Endometrium (tissue), 2 donors: ENCODE measurements at regions not wholly inside any gene's neighbourhood (a gene's known extent, or its start where the extent isn't known, plus 50 kb on each side); places are given as distances from the start of the nearest gene placed in this dataset.
"Not testable (repeated sequence)": the region's sequence is repeated elsewhere in the genome, so short reads cannot be mapped to it uniquely, and the experiment has no call there.

Experiments
- FAIRE-seq: peaks from 2 replicates; lab custom pipeline; 2012; peaks lifted over from hg19 to GRCh38; lab: Jason Lieb, UNC
- donor health status: control.
- donor health status: control.

DNA sequence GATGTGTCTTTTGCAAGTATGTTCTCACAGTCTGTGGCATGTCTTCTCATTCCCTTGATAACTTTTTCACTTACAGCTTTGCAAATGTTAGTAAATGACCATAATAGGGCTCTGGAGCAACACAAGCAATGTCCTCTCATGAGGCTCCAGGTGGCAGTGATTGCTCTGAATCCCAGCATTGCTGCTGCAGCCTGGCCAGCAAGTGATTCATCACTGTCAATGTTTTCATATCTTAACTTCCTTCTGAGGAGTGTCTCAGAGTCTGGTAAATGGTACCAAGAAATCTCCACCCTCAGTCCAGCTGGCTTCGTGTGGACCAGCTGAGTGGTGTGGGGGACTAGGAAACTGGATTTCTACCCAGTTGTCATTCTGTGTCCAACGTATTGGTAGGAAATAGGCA is 139.6 kb downstream of the MYLK4 start:
- FAIRE-seq = no peak

DNA sequence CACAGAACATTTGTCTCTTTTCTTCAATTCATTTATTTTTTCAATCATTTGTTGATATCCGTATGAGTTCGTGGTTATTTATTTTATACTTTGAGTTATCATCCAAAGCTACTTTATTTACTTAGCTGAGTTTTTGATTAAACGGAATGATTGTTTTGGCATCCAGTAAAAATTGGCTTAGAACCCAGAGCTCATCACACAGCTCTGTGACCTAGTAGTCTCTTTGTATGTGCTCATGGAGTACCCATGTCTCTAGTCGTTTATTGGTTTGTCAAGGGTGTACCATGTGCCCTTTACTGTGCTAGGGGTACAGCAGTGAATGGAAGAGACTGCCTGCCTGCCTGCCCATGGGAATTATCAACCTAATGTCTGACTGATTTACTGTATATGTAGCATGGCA is 142.2 kb downstream of the MYLK4 start:
- no peak for FAIRE-seq

DNA sequence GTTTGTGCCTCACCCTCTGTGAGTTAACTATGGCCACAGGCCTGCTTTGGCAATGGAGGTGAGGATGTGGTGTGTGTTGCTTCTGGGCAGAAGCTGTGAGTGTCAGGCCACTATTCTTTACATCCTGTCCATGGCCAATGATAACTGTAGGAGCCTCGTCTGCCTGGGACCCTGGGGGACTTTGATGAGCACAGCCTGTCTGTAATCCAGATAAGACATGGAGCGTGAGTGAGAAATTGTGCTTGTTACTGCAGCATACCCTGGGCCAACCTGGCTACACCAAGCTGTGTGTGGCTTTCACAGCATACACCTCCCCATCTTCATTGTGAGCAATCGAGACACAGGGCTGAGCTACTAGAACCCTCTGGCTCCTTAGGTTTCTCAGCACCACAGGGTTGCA is 150.4 kb downstream of the MYLK4 start:
- no peak for FAIRE-seq

DNA sequence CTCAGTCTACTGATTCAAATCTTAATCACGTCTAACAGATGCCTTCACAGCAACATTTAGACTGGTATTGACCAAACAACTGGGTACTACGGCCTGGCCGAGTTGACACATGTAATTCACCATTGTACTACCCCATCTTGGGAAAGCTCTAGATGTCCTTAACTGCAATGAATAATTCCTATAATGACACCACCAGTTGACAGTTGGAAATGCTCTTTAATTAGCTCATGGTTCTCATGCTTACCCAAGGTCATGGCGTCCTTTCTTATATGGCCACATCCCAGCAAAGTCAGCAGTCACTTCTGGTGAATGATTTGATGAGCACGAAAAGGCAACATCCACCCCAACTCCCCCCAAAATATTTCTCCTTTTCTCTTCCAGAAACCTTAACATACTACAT is 150.9 kb downstream of the MYLK4 start:
- FAIRE-seq = no peak

DNA sequence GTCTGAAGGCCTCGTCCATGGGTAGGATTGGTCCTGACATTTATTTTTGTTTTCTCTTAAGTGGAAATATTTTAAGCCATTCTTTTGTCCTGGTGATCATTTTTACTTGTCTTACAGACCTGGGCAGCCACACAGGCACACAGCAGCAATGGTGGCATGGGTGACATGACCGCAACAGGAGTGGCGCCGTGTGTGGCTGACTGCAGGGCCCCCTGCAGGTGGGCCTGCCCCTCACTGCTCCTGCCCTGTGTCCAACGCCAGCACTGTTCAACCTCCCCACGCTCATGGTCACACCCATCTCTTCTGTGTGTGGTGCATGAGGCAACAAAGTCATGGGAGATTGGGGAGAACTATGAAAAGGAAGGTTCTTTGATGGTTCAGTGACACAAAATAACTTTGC is 151.9 kb downstream of the MYLK4 start:
- FAIRE-seq = no peak

DNA sequence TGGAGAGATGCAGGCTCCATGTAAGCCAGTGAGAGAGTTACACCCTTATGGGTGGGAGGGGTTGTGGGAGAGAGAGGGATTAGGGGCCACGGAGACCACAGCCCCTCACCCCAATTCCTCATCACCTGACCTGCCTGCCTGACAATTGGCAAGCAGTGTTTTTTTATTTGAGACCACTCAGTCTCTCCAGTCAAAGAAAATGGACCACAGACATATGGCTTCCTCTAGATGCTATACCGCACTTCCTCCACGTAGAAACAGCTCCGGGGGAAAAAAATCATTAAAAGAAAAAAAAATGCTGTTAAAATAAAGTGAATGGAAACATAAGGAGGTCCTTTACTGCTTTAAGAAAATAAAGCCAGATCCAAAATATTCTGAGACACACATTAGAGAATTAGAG is 152.7 kb downstream of the MYLK4 start:
- no peak for FAIRE-seq

DNA sequence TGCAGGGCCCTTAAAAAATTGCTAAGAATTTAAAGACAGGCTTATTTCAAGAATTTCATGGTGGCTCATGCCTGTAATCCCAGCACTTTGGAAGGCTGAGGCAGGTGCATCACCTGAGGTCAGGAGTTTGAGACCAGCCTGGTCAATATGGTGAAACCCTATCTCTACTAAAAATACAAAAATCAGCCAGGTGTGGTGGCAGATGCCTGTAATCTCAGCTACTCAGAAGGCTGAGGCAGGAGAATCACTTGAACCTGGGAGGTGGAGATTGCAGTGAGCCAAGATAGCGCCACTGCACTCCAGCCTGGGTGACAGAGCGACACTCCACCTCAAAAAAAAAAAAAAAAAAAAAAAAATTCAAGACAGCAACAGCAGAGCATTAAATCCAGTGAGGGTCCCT is 153.3 kb downstream of the MYLK4 start:
- FAIRE-seq = not testable (repeated sequence)

DNA sequence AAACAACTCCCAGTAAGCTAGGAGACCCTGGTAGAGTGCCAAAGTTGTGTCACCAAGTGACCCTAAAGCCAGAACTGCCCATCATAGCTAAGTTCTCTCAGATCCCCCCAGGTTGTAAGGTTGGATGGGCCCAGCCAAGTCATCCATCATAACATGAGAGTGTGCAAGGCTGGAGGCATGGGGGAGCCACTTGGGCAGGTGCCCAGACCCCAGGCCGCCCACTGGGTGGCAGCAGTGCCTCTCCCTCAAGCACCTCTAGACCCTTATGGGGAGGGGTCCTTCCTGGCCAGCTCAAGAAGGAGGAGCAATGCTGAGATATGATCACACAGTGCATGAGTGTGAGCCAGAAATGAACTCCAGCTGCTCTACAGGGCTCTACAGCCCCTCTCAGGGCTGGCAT is 154.5 kb downstream of the MYLK4 start:
- FAIRE-seq = no peak

DNA sequence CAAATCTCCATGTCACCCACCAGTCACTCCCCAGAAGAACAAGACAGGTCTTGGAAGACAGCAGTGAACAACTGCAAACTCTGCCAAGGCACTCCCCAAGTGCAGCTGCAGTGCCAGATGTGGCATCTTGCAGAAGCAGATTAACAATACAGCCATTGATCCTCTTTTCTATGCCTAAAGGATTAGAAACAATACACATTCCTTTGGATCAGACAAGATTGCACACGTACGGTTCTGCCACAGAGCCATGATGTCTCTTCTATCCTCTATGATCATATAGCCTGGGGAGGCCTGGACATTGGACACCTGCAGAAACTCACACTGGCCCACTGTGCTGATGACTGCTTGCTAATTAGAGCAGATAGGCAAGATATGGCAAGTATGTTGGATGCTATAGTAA is 155.9 kb downstream of the MYLK4 start:
- FAIRE-seq = no peak

DNA sequence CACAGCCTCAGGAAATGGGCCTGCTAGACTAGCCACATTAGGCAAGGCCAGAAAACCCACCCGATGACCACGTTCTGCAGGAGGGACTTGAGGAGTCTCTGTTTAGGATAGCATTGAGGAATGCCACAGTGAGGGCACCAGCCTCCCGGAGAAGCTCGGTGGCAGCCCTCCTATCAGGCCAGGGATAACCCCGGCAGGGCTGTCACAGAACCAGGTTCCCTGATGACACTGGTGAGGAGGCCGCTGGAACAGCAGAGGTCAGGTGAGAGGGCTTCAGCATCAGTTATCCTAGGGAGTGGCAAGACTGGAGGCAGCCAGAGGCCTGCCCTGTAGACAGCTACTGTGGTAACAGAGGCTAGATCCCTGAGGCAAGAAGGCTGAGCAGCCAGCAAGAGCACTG is 157.6 kb downstream of the MYLK4 start:
- no peak for FAIRE-seq

DNA sequence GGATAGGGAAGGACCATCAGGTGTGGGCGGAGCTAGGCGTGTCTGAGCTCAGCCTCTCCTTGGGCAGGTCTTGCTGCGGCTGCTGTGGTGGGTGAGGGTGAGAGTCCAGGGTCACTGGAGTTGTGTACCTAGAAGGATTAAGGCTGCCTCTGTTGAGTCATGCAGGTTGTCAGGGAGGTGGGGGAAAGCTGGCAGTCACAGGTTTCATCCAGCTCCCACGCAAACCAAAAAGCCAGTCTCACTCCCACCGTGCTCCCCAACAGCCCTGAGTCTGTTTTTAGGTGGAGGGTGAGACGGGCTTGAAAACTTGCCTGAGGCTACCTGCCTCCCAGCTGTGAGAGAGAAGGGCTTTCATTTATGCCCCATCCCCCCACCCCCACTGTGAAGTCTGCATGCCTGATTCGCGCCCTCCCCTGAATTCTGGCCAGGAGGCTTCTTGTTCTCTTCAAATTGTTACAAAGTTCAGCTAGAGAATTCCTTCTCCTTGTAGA is 161.5 kb downstream of the MYLK4 start:
- FAIRE-seq = no peak

DNA sequence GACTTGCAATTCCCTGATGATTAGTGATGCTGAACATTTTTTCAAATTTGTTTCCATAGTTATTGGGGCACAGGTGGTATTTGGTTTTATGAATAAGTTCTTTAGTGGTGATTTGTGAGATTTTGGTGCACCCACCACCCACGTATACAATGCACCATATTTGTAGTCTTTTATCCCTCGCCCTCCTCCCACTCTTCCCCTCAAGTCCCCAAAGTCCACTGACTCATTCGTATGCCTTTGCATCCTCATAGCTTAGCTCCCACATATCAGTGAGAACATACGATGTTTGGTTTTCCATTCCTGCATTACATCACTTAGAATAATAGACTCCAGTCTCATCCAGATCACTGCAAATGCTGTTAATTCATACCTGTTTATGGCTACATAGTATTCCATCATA is 167.3 kb downstream of the MYLK4 start:
- FAIRE-seq = no peak

DNA sequence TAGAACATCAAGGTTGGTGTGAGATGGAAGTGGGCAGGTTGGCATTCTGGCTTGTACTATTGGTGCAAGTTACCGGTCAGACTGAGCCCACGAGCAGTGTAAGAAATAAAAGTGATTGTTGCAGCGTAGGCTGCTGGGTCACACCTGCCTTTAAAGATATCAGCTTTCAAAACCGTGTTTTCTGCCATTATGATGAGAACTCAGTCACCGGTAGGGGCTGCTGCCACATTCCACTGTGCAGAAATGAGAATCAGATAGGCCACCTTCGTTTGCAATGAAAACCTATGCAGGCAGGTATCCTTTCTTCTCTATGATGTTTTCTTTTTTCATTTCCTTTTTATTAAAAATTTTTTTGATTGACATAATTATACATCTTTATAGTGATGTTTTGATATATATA is 168.5 kb downstream of the MYLK4 start:
- no peak for FAIRE-seq

DNA sequence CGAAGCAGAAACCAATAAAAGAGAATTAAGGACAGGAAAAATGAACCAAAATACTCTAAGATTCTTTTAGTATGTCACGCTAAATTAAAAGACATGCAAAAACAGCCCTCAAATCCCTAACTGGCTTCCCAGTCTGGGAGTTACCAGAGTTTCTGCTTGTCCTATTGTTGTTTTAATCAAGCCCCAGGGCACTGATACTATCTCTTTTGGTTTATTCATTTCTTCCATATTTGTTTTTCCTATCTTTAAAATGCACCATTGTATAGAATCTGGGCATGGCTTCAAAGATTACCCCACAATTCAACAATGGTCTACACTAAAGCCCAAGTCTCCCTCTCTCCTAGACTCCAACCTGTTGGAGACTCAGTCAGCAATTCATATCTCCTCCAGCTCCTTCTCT is 169.1 kb downstream of the MYLK4 start:
- FAIRE-seq = no peak

DNA sequence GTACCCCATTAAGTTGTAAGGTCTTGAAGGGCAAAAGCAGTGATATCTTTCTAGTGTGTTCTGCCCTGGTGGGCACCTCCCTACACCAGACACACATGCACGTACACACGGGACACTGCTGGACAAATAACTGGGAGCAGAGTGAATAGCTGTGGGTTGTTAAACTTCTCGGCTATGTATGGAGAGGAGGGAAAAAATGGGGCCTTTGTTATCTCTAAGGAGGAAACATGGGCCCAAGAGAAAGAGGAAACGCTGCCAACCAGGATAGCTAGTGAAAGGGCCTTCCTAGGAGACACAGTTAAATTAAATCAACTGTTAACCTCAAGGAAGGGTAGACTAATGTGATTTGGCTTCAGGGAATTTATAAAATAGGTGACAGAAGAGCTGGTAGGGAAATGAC is 169.7 kb downstream of the MYLK4 start:
- FAIRE-seq = no peak

DNA sequence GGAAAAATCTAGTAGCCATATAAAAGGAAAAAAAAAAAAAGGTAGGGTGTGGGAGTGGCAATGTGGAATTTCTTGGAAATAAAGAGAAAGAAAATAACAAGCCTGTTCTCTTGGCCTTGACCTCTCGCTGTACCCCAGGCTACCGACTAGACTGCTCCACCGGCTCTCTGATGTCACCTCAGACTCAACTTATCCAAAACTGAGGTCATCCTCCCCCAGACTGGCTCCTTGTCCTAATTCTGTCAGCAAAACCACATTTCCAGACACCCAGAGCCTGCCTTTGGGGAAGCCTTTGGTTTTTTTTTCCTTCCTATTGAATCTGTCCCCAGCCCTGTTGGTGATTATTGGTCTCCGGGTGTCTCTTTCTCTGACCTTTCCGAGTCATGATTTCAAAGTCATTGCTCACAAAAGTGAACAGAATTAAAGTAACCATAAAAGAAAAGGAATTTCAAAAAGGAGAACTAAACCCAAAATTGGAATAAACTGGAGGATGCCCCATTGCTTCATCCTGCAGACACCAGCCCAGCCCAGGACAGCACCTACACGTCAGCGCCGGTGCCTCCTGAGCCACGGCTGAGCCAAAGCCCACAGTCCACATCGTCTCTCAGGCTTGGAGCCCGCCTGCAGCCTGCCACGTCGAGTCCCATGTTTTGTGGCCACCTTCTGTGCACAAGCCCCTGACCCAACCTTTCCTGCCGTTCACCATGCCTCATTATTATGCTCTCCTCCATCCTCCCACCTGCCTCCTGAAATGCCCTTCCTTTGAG is 170.7 kb downstream of the MYLK4 start:
- FAIRE-seq = no peak

DNA sequence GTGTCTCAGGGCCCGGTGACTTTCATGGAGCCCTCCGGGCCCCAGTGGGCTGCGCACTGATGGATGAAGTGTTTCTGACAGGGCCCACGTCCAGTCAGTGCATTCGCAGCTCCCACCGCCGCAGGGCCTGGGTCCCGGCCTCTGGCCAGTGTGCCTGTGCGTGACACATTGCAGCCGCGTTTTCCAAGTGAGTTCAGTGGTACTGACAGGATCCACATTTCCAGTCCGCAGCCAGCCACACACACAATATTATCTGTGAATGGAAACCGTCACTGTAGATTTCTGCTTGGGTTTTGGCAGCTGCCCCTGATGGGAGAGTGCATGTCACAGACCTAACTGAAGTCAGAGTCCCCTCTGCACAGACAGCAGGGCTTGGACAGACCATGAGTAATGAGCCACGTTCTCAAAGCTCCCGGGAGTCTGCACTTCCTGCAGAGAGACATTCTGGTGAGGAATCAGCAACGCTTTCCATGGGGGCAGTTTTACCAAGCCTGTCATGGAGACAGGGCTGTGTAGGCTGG is 171.4 kb downstream of the MYLK4 start:
- FAIRE-seq = no peak

DNA sequence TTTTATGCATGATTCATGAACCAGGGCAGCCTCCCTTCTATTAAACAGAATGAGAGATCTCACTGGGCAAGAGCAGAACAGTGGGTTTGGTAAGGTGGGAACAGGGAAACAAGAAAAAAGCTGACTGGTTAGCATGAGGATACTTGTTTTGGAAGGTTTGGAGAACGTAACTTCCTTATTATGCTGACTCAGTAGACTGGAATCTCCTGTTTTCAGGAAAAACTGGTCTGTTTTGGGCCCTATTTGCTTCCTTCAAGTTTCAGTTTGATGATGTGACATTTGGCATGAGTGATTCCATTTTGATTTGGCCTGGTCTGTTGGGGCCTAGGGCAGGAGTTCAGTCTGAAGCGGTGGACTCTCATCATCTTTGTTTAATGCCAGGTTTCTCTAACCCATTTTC is 172.0 kb downstream of the MYLK4 start:
- no peak for FAIRE-seq

DNA sequence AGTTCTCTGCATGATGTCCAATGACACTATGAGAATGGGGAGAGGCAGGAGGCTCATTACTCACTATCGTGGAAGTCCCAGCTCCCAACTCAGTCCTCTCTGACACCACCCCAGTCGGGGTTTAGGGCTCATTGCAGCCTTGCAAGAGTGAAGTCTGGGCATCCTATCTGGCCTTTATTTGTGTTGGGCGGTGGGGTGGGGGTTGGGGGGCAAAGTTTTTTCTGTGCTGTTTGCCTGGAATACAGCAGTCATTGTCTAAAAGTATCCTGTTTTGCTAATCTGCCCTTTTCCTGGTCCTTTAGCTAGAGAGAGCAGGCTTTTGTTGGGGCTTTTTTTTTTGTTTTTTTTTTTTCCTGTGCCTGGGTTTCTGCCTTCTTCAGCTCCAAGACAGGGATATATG is 174.2 kb downstream of the MYLK4 start:
- FAIRE-seq = no peak

DNA sequence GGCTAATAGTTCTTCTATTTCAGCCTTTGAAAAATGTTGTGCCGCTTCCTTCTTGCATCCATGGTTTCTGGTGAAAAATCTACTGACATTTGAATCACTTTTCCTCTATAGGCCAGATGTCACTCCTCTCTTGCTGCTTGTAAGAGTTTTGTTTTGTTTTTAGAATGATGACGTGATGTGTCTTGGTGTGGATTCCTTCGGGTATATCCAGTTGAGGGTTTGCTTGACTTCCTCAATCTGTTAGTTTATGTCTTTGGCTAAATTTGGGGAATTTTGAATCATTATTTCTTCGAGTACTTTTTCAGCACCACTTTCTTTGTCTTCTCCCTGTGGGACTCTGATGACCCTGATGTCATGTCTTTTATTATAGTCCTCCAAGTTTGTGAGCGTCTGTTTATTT is 175.5 kb downstream of the MYLK4 start:
- FAIRE-seq = no peak

DNA sequence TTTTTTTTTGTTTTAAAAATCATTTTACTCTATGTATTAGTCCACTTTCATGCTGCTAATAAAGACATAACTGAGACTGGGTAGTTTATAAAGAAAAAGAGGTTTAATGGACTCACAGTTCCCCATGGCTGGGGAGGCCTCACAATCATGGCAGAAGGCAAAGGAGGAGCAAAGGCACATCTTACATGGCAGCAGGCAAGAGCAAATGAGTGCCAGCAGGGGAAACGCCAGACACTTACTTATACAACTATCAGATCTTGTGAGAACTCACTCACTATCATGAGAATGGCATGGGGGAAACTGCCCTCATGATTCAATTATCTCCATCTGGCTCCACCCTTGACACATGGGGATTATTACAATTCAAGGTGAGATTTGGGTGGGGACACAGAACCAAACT is 181.3 kb downstream of the MYLK4 start:
- FAIRE-seq = not testable (repeated sequence)

DNA sequence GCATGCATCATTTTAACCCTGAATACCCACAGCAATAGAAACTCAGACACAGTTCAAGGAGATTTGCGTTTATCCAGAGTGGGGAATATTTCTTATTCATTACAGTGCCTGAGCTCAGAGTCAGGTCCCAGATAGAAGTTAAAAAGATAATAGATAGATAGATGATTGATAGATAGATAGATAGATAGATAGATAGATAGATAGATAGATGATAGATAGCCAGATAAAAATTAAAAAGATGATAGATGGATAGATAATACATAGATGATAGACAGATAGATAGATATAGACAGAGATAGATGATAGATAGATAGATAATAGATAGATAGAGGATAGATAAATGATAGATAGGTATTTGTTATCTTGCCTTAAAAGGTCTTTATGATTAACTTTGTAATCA is 184.7 kb downstream of the MYLK4 start:
- no peak for FAIRE-seq

DNA sequence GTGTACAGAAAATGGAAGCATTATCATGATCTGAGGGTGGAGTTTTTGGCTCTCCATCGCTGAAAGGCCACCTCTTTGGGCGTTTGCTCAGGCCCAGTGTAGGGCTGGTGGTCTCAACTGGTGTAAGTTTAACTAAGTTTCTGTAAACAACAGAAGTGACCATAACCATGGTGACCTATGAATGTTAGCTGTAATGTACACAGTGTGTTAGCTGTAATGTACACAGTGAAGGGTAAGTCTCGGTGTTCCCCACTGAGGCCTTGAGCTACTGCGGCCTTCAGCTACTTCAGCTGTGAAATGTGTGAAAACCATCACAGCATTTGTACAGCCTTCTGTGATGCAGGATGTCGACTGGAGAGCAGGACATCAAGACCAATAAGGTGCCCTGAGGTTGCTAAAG is 185.2 kb downstream of the MYLK4 start:
- no peak for FAIRE-seq

DNA sequence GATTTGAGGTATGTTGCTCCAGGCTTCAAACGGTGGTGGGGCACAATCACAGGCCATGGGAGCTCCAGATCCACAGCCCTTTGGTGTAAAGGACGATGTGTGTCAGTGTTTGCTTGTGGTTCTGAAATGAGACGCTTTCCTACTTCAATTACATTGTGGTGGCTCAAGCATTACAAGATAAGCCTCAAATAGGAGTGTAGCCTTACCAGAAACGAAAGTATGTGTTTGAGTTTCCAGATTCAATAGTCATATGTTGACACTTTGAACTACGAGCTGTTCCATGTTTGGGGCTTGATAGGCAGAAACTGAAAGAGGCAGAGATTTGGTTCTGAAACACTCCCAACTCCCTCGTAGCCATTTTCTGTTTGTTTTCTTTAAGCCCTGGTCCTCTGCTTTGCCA is 187.1 kb downstream of the MYLK4 start:
- no peak for FAIRE-seq
